Transverse colon (tissue), 4 donors: ENCODE measurements at regions not wholly inside any gene's neighbourhood (a gene's known extent, or its start where the extent isn't known, plus 50 kb on each side); places are given as distances from the start of the nearest gene placed in this dataset.
"Not testable (repeated sequence)": the region's sequence is repeated elsewhere in the genome, so short reads cannot be mapped to it uniquely, and the experiment has no call there.

Source experiments
- DNase-seq: peaks from one replicate; pipeline ENCODE4 v3.0.0-alpha.2; 2019
- H3K27ac ChIP-seq, 4 donors: fragments of 200-600 bp; sonication (generic); 2 replicates each; pipeline ENCODE4 v1.5.1; 2016 to 2018; ENCODE audit warnings: inconsistent platforms in 4 of 4
- H3K27me3 ChIP-seq: fragments of 200-600 bp; sonication (generic); 2 replicates; pipeline ENCODE4 v1.5.1; 2017; ENCODE audit warnings: inconsistent platforms
- H3K36me3 ChIP-seq, 4 donors: fragments of 200-600 bp; sonication (generic); 2 replicates each; pipeline ENCODE4 v1.5.1; 2017 to 2019; ENCODE audit warnings: inconsistent platforms in 4 of 4
- H3K4me1 ChIP-seq, 4 donors: fragments of 200-600 bp; sonication (generic); 2 replicates each; pipeline ENCODE4 v1.5.1; 2017 to 2020; ENCODE audit warnings: inconsistent platforms in 4 of 4
- H3K4me3 ChIP-seq, 4 donors: fragments of 200-600 bp; sonication (generic); 1 replicate in 1 of 4; 2 replicates in 3 of 4; pipeline versions ENCODE4 v1.5.1 to v1.6.1; 2017 to 2019; ENCODE audit warnings: inconsistent platforms in 4 of 4
- H3K9me3 ChIP-seq, 2 donors: fragments of 200-600 bp; sonication (generic); 2 replicates each; pipeline ENCODE4 v1.5.1; 2017 to 2019; ENCODE audit warnings: inconsistent platforms in 2 of 2
- EP300 ChIP-seq: sonication (generic); formaldehyde crosslinking; IDR thresholded peaks from one replicate; pipeline ENCODE4 v1.6.1; 2017; ENCODE audit warnings: antibody characterized with exemption, low read depth
- POLR2A ChIP-seq: fragments of 450-650 bp; IDR thresholded peaks from one replicate; pipeline ENCODE4 v1.6.1; 2016; ENCODE audit warnings: antibody characterized with exemption, mild to moderate bottlenecking, moderate library complexity
- POLR2AphosphoS5 ChIP-seq, 3 donors: sonication (generic); formaldehyde crosslinking; IDR thresholded peaks; one replicate each; pipeline ENCODE4 v1.6.1; 2016; ENCODE audit warnings: antibody characterized with exemption in 3 of 3
- WGBS, 2 donors: methylation state at CpG; one replicate each; pipeline ENCODE4 v1.1.5; 2018; ENCODE audit warnings: low coverage in 1 of 2; 5-methylcytosine and 5-hydroxymethylcytosine counted together
- in situ Hi-C, 4 donors: fragments of 200-750 bp; cut with MboI; loops; one replicate each; pipeline versions ENCODE4 v1.15.0 to v1.15.1; 2017; ENCODE audit warnings: low sequenced_read_pairs in 3 of 4, low pct_ligation_motif_present in 1 of 4, low pct_unique_long_range_greater_than_20kb in 1 of 4
- intact Hi-C: fragments of 100-400 bp; cut with DNase I; formaldehyde crosslinking; loops from one replicate; pipeline ENCODE4 v1.15.1; 2023; ENCODE audit warnings: low total_unique reads
- TF ChIP-seq, protein P1 (sequence below), 5 experiments: fragments of 200-600 bp in 3 of 5; fragments of 450-650 bp in 2 of 5; sonication (generic) in 3 of 5; IDR thresholded peaks; 1 replicate in 2 of 5; 2 replicates in 3 of 5; pipeline ENCODE4 v1.5.1; 2016 to 2017; ENCODE audit warnings: antibody characterized with exemption in 5 of 5, inconsistent platforms in 3 of 5, mild to moderate bottlenecking in 2 of 5, moderate library complexity in 1 of 5

DNA sequence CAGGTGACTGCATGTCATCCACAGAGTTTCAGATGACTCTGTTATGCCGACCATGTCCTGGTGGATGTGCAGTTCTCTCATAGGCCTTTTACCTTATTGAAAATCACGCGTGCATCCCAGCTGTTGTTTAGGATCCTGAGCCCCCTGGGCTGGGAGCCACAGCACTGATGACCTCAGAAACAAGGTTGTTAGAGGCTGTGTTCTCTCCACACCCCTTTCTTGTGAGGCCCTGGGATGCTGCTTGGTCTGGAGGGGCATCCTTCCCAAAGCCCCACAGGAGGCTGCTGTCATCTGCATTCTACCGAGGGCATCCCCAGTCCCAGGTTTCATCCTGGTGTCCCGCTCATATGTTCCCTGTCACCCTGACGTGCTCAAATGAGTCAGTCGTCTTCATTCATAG lies 76.5 kb upstream of the IRX4 start:
- Histone ChIP-seq H3K4me1 (no peaks in the 10 kb centered on the region), H3K27ac (no peak overlapping the region), H3K27me3 (no peaks in the 10 kb centered on the region), H3K36me3 (no peaks in the 10 kb centered on the region), H3K4me3 (no peak overlapping the region), H3K9me3 (no peaks in the 10 kb centered on the region)
- 82 to 84% methylated on average over 5 to 7 of the region's 7 CpGs for WGBS, 2 donors
- in situ Hi-C loops (no loop called here), intact Hi-C loops (no loop called here)
- DNase-seq, result no peak
- no peak for TF ChIP-seq POLR2AphosphoS5 (IDR thresholded peaks at IDR 0.05)
- TF ChIP-seq, protein P1, sequence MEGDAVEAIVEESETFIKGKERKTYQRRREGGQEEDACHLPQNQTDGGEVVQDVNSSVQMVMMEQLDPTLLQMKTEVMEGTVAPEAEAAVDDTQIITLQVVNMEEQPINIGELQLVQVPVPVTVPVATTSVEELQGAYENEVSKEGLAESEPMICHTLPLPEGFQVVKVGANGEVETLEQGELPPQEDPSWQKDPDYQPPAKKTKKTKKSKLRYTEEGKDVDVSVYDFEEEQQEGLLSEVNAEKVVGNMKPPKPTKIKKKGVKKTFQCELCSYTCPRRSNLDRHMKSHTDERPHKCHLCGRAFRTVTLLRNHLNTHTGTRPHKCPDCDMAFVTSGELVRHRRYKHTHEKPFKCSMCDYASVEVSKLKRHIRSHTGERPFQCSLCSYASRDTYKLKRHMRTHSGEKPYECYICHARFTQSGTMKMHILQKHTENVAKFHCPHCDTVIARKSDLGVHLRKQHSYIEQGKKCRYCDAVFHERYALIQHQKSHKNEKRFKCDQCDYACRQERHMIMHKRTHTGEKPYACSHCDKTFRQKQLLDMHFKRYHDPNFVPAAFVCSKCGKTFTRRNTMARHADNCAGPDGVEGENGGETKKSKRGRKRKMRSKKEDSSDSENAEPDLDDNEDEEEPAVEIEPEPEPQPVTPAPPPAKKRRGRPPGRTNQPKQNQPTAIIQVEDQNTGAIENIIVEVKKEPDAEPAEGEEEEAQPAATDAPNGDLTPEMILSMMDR (IDR thresholded peaks at IDR 0.05), result no peak
- TF ChIP-seq EP300, result no peak
- TF ChIP-seq POLR2A, result no peak

DNA sequence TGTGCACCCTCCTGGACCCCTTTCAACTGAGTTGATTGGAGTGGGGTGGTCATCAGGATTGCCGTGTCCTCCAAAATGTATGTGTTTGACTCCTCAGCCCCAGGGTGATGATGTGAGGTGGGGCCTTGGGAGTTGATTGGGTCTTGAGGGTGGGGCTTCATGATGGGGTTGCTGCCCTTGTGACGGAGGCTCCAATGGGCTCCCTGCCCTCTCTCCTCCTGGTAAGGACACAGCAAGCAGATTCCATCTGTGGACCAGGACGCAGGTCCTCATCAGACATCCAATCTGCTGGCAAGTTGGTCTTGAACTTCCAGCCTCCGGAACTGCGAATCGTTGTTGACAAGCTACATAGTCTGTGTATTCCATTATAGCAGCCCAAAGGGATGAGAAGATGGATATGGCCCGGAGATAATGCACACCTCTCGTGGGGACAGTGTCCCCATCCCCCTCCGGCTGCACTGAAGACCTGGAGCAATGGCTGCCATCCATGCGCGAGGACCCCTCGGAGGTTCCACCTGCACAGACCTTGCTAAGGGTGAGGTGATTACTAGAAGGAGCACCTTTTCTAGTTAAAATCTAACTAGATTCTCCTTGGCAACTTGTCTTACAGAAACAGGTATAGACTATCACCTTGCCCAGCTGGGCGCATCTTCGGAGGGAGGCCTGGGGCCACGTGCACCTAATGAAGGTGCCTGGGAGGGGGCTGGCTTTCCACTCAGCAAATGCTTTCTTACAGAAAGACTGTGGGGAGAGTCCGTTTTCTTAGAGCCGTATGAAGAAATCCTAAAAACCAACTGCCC lies 75.7 kb upstream of the IRX4 start:
- Histone ChIP-seq H3K4me3 (no peak overlapping the region), H3K9me3 (no peaks in the 10 kb centered on the region), H3K36me3 (no peaks in the 10 kb centered on the region), H3K27me3 (no peaks in the 10 kb centered on the region), H3K4me1 (no peaks in the 10 kb centered on the region), H3K27ac (no peak overlapping the region)
- in situ Hi-C loops (no loop called here), intact Hi-C loops (no loop called here)
- DNase-seq, result no peak
- 81% methylated on average over 16 of the region's 17 CpGs; no CpG with 5 or more reads in 1 of the 2 donors for WGBS, 2 donors
- TF ChIP-seq, protein P1 (IDR thresholded peaks at IDR 0.05), result no peak
- TF ChIP-seq POLR2AphosphoS5 (IDR thresholded peaks at IDR 0.05) (no peak), POLR2A (no peak), EP300 (no peak)

DNA sequence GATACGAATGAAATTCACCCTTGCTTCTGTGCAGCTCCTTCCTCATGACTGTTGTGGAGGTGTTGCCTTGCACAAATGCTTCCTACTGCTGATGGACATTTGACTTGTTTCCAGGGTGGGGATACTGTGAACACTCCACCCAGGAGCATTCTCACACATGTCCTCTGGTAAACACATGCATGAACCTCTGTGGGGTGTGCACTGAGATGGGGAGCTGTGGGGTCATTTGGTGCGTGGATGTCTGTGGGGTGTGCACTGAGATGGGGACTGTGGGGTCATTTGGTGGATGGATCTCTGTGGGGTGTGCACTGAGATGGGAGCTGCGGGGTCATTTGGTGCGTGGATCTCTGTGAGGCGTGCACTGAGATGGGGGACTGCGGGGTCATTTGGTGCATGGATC lies 72.9 kb upstream of the IRX4 start:
- in situ Hi-C loops (no loop called here), intact Hi-C loops (no loop called here)
- peaks cover 4% of the 10 kb centered on the region for H3K27me3 ChIP-seq
- H3K9me3 ChIP-seq, result no peaks in the 10 kb centered on the region
- no peak for DNase-seq
- H3K27ac ChIP-seq, result no peak overlapping the region
- H3K4me1 ChIP-seq, result no peaks in the 10 kb centered on the region
- 86 to 95% methylated on average over 5 to 6 of the region's 6 CpGs for WGBS, 2 donors
- H3K36me3 ChIP-seq, result no peaks in the 10 kb centered on the region
- no peak overlapping the region for H3K4me3 ChIP-seq
- no peak for TF ChIP-seq POLR2A
- TF ChIP-seq POLR2AphosphoS5 (IDR thresholded peaks at IDR 0.05), result no peak
- TF ChIP-seq, protein P1 (IDR thresholded peaks at IDR 0.05), result no peak
- TF ChIP-seq EP300, result no peak

DNA sequence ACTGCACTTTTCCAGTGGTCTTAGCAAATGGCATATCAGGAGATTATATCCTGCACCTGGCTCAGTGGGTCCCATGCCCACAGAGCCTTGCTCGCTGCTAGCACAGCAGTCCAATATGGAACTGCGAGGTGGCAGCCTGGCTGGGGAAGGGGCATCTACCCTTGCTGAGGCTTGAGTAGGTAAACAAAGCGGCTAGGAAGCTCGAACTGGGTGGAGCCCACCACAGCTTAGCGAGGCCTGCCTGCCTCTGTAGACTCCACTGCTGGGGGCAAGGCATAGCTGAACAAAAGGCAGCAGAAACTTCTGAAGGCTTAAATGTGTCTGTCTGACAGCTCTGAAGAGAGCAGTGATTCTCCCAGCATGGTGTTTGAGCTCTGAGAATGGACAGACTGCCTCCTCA lies 71.0 kb upstream of the IRX4 start:
- 86% methylated on average over 5 of the region's 5 CpGs; no CpG with 5 or more reads in 1 of the 2 donors for WGBS, 2 donors
- intact Hi-C loops, H3K36me3 ChIP-seq, DNase-seq, H3K9me3 ChIP-seq, H3K4me1 ChIP-seq, H3K4me3 ChIP-seq, H3K27ac ChIP-seq, in situ Hi-C loops, H3K27me3 ChIP-seq: not testable (repeated sequence)
